Nucleus accumbens (tissue), 56 donors: ENCODE measurements at regions not wholly inside any gene's neighbourhood (a gene's known extent, or its start where the extent isn't known, plus 50 kb on each side); places are given as distances from the start of the nearest gene placed in this dataset.
A peak's percentile ranks its signal among the peaks of the same experiment; 100 is the strongest.

Source experiments
- DNase-seq, 56 donors: peaks; one replicate each; lab custom pipeline; 2025; lab: John Stamatoyannopoulos, UW

DNA sequence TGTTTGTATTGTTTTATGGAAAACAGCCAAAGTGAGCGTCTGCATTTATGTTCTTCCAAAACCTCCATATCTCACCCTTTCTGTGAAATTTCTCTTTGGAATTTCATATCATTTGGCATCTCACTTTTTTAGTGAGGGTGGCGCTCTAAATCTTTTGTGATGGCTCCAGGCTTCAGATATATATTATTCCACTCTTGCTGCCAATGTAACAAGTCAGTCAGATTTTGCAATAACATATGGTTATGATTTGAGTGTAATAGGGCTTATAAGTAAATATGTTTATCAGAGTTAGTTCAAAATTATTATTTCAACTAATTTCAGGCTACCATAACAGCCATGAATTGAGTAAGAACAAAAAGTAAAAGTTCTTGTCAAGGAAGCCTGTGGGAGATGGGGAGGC lies 314.7 kb downstream of the PDGFC start:
- no peak for DNase-seq

DNA sequence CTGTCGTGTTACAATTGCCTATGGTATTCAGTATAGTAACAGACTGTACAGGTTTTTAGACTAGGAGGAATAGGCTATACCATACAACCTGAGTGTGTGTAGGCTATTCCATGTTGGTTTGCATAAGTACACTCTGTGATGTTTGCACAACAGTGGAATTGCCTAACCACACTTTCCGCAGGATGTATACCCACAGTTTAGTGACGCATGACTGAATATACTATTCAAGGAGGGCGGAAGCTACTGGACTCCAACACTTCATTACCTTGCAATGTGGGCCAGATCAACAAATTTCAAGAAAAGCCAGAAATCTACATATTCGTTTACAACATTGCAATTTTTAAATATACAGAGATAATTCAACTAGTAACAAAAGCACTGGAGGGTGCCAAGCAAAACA lies 317.2 kb downstream of the PDGFC start:
- no peak for DNase-seq

GRCh38 chr4:156643826-156644225 lies 327.8 kb downstream of the PDGFC start:
- no peak for DNase-seq

- DNase-seq: no peak
These were observed 329.4 kb downstream of the PDGFC start for GRCh38 chr4:156642161-156642560.

GRCh38 chr4:156638925-156639605 lies 332.5 kb downstream of the PDGFC start:
- DNase-seq: no peak

DNA sequence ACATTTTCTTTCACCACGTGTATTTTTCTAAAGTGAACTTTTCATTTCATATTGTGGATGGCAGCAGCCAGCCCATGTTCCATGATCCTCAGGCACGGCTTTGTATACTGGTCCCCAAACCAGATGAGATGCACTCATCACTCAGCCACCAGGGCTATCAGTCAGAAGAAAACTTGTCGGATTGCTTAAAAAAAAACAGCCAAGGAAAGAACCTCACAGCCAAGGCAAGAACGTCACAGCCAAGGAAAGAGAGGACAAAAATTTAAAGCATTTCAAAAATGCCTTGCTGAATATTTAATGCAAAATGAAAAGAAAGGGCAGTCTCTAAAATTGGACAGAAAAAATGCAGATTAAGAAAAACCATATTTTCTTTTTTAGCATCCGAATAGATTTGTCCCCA lies 333.3 kb downstream of the PDGFC start:
- no peak for DNase-seq

GRCh38 chr4:156636381-156636780 lies 335.2 kb downstream of the PDGFC start:
- DNase-seq: no peak

DNA sequence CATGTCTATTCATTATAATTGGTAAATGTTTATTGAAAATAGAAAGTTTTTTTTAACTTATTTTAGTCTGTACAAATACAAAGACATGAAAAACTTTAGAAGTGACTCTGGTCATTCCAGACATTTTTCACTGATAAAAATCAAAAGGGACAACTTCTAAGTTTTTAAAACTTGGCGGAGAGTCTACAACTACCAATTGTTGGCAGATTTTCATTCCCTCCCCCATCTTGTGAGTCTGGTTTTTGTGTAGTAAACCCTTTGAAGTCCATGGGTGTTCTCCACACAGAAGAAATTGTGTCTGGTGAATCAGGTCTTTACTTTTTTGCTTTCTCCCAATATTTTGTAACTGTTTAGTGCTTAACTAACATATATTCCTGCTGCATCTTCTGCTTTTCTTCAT lies 336.5 kb downstream of the PDGFC start:
- DNase-seq: no peak

DNA sequence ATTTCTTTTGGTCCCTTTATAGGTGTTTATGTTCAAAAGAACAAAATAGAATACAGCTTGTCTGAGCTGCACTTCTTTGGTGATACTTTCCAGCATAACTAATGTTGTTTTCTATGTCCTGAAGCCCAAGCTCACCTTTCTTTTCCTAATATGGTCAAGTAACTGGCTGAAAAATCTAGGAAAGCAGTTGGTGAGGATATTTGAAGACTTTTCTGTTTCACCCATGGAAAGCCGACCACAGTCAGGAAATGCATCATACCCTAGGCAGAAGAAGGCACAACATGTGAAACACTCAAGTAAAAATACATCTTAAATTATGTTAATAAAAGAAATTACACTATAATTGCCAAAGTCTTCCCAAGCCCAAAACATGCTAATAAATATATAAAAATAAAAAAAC lies 337.0 kb downstream of the PDGFC start:
- no peak for DNase-seq

GRCh38 chr4:156633847-156634246 lies 337.8 kb downstream of the PDGFC start:
- DNase-seq: no peak

- DNase-seq: no peak
These were observed 342.7 kb downstream of the PDGFC start for GRCh38 chr4:156628858-156629257.

DNA sequence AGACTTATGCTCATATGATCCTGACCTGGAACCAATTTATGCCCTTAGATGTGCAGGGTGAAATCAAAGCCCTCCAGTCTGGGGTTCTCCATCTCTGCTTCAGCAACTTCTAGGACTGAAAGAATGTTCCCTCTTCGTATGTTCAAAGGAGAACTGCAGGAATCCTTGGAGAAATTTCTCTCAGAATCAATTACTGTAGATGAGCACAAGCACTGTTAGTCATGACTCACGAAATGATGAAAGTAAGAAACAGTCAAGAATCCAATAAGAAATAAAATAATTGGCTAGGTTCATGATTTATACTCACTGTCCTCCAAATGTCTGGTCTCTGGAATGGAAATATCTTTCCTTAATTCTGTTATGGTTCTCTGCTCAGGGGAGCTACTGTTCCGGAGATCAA lies 348.2 kb downstream of the PDGFC start:
- no peak for DNase-seq

DNA sequence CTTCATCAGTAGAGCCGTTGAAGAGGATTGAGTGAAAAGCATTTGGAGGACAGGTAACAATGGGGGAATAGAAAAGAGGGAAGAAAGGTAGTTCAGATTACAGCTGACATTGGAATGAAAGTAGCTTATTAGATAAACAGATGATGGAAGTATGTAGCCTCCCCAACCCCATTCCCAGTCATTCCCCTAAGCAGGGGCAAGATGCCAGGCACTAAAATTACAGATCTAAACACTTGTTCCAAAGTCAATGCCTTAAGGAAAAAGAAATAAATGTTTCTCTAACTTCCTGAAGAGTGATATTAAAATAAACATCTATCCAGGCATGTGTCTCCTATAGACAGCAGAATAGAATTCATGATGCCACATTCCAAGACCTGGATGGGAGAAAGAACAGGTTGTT lies 350.8 kb downstream of the PDGFC start:
- no peak for DNase-seq

- no peak for DNase-seq
These were observed 352.3 kb downstream of the PDGFC start for GRCh38 chr4:156619154-156619934.

DNA sequence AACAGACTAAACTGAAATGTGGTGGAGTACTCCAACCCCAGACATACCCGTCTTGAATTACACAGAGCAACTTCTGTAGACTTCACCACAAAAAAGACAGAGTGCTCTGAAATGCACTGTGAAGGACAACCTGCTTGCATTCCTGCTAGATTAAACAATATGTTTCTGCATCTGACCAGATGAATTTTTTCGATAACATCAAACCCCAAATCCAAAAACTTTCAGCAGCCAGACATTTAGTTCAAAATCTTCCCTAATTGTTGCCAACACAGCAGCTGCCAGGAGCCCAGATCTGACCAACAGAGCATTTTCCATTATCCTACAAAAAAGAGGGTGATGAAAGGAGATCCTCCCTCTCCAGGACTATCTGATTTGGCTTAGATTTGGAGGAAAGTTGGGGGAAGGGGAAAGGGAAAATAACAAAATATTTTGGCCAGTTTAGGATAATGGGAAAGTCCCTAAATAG lies 356.5 kb downstream of the PDGFC start:
- no peak for DNase-seq

DNA sequence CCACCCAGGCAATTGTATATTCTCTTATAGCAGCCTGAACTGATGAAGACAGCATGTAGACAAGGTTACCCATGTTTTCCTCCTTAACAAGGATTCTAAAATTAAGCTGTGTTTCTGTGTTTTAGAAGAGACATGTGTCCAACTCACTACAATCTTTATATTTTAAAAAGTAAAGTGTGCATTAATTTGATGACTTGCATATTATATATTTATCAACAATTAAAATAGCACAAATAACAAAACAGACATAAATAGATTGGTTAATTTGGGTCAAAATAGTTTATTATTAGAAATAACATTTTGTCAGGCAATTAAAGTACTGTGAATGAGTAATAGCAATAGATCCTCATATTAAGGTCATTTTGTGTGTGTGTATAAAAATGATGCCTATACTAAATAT lies 357.1 kb downstream of the PDGFC start:
- no peak for DNase-seq

GRCh38 chr4:156609421-156609820 lies 362.2 kb downstream of the PDGFC start:
- peak in 1 of 56 donors; percentile 18 for DNase-seq

- DNase-seq: no peak
These were observed 362.9 kb downstream of the PDGFC start for GRCh38 chr4:156608651-156609050.

DNA sequence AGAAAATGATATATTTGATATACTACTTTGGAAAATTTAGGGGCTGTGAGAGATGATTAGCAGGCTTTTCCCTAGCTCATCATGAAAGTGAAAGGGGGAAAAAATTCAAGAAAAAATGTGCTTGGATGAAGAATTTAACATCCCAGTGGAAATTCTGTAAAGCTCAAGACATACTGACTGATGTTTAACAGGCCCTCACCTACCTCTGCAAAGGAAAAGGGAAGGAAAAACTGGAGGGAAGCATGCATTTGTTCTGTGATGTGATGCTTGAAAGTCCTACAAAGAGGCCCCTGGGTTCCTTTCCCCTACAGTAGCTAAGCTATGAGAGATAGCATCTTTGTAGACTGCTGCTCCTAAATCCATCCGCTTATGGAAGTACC lies 364.1 kb downstream of the PDGFC start:
- no peak for DNase-seq

- DNase-seq: no peak
These were observed 364.8 kb downstream of the PDGFC start for GRCh38 chr4:156606554-156607477.

DNA sequence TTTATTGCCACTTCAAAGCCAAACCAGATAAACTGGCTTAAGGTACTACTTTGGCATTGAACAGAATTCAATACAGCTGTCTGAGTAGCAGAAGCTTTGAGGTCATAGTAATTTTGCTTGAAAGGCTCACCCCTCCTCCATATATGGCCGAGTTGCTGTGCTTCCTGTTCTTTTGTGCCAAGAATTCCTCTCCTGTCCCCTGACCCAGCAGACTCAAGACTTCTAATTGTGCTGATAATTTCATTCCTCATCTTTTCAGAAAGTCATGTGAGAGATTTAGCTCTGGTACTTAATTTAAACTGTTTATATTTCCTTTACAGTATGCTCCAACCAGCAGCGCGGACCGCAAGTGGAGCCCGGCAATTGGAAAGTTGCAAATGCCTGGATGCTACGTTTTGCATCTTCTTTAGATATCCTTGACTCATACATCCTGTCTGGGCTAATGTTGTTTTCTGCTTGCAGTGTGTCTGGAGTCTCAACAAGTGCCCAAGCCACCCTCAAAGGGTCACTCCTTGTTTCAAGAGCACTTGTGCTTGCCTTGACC lies 373.4 kb downstream of the PDGFC start:
- no peak for DNase-seq
